IPS-11a (cell line): ENCODE measurements at regions not wholly inside any gene's neighbourhood (a gene's known extent, or its start where the extent isn't known, plus 50 kb on each side); places are given as distances from the start of the nearest gene placed in this dataset.
"Not testable (repeated sequence)": the region's sequence is repeated elsewhere in the genome, so short reads cannot be mapped to it uniquely, and the experiment has no call there.

Experiments used
- H3K4me3 ChIP-seq: one replicate; pipeline ENCODE4 v1.5.1; 2013; ENCODE audit warnings: low read depth, low read length, control low read depth

DNA sequence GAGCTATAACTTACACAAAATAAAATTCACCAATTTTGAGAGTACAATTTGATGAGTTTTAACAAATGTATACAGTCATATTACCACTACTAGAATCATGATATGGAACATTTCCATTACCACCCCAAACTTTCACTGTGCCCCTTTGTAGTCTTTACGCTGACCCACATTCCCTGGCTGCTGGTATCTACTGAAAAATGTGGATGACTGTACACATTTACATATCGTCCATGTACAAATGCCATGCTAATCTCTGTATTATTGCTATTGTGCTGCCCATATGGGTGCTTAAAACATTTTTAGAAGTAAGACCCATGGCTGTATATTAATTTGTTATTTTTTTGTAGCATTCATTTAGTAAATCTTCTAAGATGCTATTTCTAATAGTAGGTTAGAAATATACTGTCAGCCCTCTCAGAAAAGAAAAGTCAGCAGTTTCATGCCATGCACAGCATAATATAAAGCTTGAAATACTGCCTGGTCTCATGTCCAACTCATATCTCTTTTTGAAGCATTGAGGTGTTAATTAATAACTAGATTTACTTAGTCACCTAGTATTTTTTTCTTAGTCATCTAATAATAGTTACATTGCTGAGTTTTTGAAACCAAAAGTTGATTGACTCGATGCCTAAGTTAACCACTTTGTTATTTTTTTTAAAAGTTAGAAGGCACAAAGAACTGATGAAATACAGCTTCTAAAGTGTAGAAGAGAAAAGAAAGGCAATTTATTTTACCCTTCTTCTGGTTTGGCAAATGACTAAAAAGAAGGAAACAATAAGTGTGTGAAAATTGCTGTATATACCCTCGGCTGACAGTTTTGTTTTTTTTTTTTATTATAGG, 188.3 kb upstream of the MEF2C start:
- no peak overlapping the region for H3K4me3 ChIP-seq

DNA sequence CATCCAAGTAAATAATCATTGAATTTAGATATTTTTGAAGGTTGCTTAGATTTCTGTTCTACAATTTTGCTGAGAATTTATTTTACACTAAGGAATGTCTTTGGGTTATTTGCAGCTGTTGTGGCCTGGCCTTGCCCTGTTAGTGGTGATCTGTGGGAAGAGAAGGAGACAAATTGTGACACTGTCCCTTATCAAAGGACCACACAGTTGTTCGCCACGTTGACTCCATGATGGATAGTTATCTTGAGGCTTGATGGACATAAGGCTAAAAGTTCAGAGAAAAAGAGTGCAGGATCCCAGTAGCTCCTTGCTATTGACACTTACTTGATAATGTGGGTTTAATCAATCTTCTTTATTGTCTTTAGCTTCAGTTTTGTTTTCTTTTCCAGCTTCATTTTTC, 186.6 kb upstream of the MEF2C start:
- H3K4me3 ChIP-seq, result no peak overlapping the region

GRCh38 chr5:89067362-89067761, 184.4 kb upstream of the MEF2C start:
- no peak overlapping the region for H3K4me3 ChIP-seq

DNA sequence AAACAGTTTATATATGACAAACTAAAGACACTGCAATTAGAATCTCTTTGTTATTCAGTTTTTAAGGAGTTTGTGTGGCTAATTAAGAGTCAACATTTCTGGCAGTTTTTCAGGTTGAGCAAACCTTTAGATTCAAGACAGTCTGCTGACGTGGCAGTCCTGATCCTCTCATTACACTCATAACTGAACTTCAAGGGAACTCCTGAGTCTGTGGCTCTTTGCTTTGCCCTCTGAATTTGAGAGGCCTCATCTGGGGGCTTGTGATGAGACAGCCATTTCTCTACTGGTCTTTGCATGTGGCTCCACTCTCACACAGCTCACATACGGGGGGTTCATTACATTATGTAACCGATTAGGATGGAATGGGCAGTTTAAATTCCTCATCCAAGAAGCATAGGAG, 182.9 kb upstream of the MEF2C start:
- H3K4me3 ChIP-seq, result no peak overlapping the region

DNA sequence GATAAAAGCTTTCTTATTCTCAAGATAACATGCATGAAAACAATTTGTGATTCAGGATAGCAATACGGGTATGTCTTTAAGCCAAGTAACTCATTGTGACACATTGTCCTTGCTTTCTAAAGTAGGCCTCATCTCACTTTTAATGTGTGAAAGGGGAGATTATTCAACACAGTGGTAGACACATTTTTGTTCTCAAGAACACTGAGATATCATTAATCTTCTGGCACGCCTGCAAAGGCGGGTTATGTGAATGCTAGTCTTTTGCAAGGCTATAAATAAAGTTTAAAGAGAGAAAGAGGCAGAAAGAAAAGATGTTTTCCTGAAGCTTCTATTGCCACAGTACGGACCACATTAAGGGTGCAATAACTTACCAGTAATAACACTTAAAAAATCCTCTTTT, 181.8 kb upstream of the MEF2C start:
- H3K4me3 ChIP-seq, result no peak overlapping the region

GRCh38 chr5:89064054-89064453, 181.1 kb upstream of the MEF2C start:
- H3K4me3 ChIP-seq, result no peak overlapping the region

DNA sequence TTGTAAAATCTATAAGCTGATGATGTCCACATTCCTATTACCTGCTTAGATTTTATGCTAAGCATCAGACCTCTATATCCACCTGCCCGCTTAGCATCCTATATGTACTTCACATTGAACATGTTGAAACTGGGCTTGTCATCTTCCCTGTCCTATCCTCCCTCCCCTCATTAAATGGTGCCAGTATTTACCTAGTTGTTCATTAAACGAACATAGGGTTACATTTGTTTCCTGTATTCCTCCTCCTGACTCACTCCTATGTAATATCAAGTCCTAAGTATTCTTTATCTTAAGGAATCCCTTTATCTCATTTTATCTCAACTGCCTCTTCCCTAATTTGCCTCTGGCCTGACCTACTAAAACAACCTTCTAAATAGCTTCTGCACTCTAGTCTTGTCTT, 177.8 kb upstream of the MEF2C start:
- H3K4me3 ChIP-seq, result no peak overlapping the region

DNA sequence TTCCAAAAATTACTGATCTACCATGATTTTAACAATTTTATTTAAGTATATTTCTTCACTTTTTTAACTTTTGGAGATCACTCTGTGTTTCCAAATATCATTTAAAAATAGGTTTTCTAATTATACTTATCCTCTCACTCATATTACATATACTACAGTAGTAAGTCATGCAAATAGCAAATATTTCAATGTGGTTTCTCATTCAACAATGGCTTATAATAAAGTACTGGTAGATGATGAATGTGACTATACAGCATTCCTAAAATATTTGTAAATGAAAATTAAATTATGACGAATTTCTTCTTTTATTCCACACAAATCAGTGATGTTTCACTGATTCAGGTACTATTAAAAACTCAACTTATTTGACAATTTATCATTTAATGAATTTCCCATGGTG, 176.3 kb upstream of the MEF2C start:
- H3K4me3 ChIP-seq, result no peak overlapping the region

- no peak overlapping the region for H3K4me3 ChIP-seq
These were observed 172.7 kb upstream of the MEF2C start for GRCh38 chr5:89055695-89056085.

DNA sequence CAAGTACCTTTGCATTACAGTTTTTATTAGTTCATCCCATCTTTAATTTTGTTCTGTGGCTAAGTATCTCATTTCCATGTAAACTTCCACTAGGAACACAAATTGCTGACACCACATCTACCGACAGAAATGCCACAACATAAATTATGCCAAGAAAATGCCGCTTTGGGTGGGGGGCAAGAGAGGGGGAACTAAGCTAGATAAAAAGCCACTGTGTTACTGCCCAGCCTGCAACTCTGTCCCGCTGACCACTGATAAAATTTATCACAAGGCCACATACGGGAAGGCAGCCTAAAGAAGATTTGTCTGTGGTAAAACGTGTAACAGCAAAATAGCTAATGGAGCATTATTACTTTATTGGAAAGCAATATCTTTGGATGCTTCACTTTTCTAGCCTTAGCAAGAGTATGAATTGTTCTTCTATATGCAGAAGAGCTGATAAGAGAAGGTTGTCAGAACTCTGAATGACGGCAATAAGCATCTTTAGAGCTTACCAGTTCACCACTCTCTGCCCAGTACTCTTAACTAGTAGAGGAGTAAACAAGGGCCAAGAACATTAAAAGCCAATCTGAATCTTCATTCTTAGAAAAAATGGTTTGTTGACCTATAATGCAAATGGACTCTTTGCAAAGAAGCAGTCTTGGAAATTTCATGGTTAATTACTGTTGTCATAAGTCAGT, 172.2 kb upstream of the MEF2C start:
- no peak overlapping the region for H3K4me3 ChIP-seq

DNA sequence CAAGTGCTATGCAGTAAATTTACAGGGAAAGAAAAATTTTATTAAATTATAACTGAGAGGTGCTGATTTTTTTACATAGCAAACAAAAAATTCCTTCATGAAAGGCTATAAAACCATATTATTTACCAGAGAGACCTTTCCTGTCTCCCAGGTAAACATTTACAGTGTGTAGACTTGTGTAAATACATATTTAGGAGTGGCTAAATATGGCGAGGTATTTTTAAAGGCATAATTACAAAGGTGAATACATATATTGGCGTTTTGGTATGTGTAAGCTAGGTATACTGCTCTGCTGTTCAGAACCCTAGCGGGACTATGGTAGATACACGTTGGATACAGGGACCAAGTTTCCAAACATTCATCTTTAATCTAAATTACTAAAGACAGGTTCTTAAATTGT, 170.6 kb upstream of the MEF2C start:
- H3K4me3 ChIP-seq, result no peak overlapping the region

GRCh38 chr5:89050062-89050461, 167.1 kb upstream of the MEF2C start:
- not testable (repeated sequence) for H3K4me3 ChIP-seq

DNA sequence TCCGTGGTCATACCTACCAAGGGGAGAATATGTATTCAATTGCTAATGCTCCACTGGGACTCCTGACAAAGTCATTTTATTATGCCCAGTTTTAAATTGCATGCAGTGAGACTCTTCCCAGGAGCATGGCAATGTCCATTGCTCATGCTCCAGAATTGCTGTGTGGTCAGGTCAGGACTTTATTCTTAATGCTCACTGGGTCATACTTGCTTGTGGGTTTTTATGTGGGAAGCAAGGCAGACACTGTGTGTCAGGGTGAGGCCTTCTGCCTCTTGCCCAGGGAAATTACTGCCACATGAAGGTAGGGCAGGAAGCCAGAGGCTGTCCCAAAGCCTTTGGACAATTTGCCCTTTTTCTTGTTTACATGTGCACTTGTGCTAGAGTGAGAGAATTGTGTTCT, 164.6 kb upstream of the MEF2C start:
- H3K4me3 ChIP-seq, result no peak overlapping the region

DNA sequence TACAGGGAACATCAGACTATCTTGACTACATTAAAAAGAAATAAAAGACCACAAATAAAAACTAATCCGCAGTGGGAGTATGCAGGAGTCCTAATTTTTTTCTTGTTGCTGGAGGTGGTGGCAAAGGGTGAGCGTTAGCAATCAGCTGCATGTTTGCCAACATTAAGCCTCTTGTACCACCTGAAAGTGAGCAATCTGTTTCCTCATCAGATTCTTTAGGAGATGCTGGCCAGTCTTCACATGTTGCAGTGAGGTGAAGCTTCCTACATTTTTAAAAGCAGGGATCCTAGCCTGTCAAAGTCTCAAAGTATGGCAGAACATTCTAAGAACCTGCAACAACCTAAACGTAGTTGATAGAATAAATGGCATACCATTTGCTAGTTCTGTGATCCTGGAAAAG, 162.2 kb upstream of the MEF2C start:
- H3K4me3 ChIP-seq, result no peak overlapping the region

GRCh38 chr5:89044674-89045200, 161.8 kb upstream of the MEF2C start:
- no peak overlapping the region for H3K4me3 ChIP-seq

DNA sequence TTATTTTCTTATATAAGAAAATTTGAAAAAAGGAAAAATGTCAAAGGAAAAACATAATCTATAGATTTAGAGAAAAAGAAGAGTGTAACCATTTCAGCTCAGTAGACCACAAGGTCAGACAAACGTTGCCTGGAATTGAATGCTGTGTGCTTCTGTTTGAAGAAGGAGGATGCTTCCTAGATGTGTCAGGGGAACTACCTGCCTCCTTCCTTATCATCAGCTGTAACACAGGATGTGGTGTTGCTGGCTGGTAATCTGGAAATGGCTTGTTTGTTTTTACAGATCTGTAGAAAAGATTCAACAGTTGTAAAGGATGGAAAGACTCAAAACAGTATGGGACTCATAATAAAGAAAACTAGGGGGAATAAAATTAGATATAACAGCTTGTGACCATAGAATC, 160.7 kb upstream of the MEF2C start:
- no peak overlapping the region for H3K4me3 ChIP-seq

DNA sequence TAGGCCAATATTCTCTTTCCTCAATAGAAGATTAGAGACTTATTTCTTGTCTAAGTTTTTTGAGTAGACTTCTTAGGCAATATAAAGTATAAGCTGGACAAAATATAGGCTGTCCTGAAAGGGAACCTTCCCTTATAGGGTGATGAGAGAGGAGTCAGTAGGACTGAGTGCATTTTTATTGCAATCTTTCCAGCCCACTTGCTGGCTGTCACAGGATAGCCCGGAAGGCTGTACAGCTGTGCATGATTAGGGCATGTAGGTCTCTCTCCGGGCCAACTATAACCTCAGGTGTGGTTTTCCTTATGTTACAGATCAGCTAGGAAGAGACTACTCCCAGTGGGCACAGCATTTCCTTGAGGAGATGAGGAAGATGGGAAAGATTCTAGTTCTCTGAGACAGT, 159.8 kb upstream of the MEF2C start:
- H3K4me3 ChIP-seq, result no peak overlapping the region

- no peak overlapping the region for H3K4me3 ChIP-seq
These were observed 159.0 kb upstream of the MEF2C start for GRCh38 chr5:89041976-89042375.

GRCh38 chr5:89041249-89041779, 158.3 kb upstream of the MEF2C start:
- no peak overlapping the region for H3K4me3 ChIP-seq

- no peak overlapping the region for H3K4me3 ChIP-seq
These were observed 153.9 kb upstream of the MEF2C start for GRCh38 chr5:89036704-89037489.

- no peak overlapping the region for H3K4me3 ChIP-seq
These were observed 153.2 kb upstream of the MEF2C start for GRCh38 chr5:89036166-89036565.
